ENCODE measurements at regions not wholly inside any gene's neighbourhood (a gene's known extent, or its start where the extent isn't known, plus 50 kb on each side); places are given as distances from the start of the nearest gene placed in this dataset.
"Not testable (repeated sequence)": the region's sequence is repeated elsewhere in the genome, so short reads cannot be mapped to it uniquely, and the experiment has no call there.

DNA sequence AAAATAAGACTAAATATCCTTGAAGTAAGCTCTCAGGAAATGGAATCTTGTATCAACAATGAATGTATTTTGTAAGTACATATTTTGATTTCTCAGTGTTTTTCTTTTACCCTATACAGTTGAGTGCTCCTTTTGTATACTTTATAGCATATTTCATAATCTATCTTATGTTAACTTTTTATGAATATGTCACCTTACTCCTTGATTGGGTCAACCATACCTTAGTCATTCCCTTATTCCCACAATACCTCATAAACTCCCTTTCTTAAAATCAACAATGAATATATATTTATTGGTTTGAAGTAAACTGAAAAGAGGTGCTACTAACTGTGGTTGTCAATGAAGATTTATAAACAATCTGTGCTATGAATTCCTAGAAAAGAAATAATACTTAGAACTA is 686.2 kb downstream of the METTL15 start:
- Mint-ChIP-seq H3K4me3 (no peak overlapping the region), H3K27ac (no peak overlapping the region), H3K4me1 (no peaks in the 10 kb centered on the region), H3K9me3 (peaks cover 8 to 53% (median 18%) of the 10 kb centered on the region in 9 donors), H3K36me3 (peaks cover 0 to 11% (median 0%) of the 10 kb centered on the region in 3 donors), H3K27me3 (no peaks in the 10 kb centered on the region)
- POLR2A ChIA-PET, result no interaction called here
- no peak for DNase-seq
- ATAC-seq, result no peak

DNA sequence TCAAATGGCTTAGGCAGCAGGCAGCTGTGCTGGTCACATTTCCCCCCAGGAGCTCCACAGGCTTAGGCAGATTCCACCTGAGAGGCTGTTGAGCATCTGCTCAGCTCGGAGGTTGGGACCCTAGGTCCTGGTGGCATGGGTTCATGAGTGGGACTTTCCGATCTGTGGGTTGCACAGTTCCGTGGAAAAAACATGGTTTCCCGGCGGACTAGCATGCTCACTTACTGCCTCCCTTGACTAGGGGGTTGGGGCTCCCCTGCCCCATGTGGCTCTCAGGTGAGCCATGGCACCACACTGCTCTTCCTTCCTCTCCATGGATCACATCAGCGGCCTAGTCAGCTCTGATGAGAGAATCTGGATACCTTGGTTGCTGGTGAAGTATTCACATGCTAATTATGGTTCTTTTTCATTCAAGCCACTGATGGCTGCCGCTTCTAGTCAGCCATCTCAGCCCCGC is 685.1 kb downstream of the METTL15 start:
- Mint-ChIP-seq H3K27ac (no peak overlapping the region), H3K4me3 (no peak overlapping the region), H3K27me3 (no peaks in the 10 kb centered on the region), H3K36me3 (peaks cover 0 to 11% (median 0%) of the 10 kb centered on the region in 3 donors), H3K9me3 (peaks cover 8 to 63% (median 20%) of the 10 kb centered on the region in 9 donors), H3K4me1 (no peaks in the 10 kb centered on the region)
- DNase-seq, result peak in 1 of 10 donors; percentile 3
- POLR2A ChIA-PET, result no interaction called here
- no peak for ATAC-seq

GRCh38 chr11:28792856-28793255 is 684.7 kb downstream of the METTL15 start:
- Mint-ChIP-seq H3K4me1 (no peaks in the 10 kb centered on the region), H3K27ac (no peak overlapping the region)

DNA sequence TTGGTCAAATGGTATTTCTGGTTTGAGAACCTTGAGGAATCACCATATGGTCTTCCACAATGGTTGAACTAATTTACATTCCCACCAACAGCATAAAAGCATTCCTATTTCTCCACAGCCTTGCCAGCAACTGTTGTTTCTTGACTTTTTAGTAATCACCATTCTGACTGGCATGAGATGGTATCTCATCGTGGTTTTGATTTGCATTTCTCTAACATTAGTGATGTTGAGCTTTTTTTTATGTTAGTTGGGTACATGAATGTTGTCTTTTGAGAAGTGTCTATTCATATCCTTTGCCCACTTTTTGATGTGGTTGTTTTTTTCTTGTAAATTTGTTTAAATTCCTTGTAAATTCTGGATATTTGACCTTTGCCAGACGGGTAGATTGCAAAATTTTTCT is 679.7 kb downstream of the METTL15 start:
- H3K27me3 Mint-ChIP-seq, H3K4me1 Mint-ChIP-seq, H3K27ac Mint-ChIP-seq, DNase-seq, H3K4me3 Mint-ChIP-seq, ATAC-seq, POLR2A ChIA-PET, H3K36me3 Mint-ChIP-seq: not testable (repeated sequence)
- H3K9me3 Mint-ChIP-seq, result peaks cover 8 to 51% (median 23%) of the 10 kb centered on the region in 9 donors

More at GRCh38 chr11:28792856-28793255, 684.7 kb downstream of the METTL15 start:
- Mint-ChIP-seq H3K4me3 (no peak overlapping the region), H3K27me3 (no peaks in the 10 kb centered on the region), H3K9me3 (peaks cover 8 to 59% (median 21%) of the 10 kb centered on the region in 9 donors), H3K36me3 (peaks cover 0 to 11% (median 0%) of the 10 kb centered on the region in 3 donors)
- no peak for ATAC-seq
- no peak for DNase-seq
- POLR2A ChIA-PET, result no interaction called here

GRCh38 chr11:28777126-28777525 is 668.9 kb downstream of the METTL15 start:
- POLR2A ChIA-PET, result no interaction called here
- no peak for ATAC-seq
- Mint-ChIP-seq H3K4me3 (no peak overlapping the region), H3K36me3 (peaks cover 0 to 12% (median 0%) of the 10 kb centered on the region in 3 donors), H3K27me3 (no peaks in the 10 kb centered on the region), H3K9me3 (peaks cover 7 to 38% (median 22%) of the 10 kb centered on the region in 9 donors), H3K4me1 (no peaks in the 10 kb centered on the region), H3K27ac (no peak overlapping the region)
- DNase-seq, result no peak

- POLR2A ChIA-PET, result no interaction called here
- ATAC-seq, result no peak
- DNase-seq, result no peak
- no peak overlapping the region for H3K4me3 Mint-ChIP-seq
- H3K36me3 Mint-ChIP-seq, result peaks cover 0 to 12% (median 0%) of the 10 kb centered on the region in 3 donors
- no peak overlapping the region for H3K27ac Mint-ChIP-seq
- H3K27me3 Mint-ChIP-seq, result no peaks in the 10 kb centered on the region
- peaks cover 11 to 40% (median 28%) of the 10 kb centered on the region in 9 donors for H3K9me3 Mint-ChIP-seq
- H3K4me1 Mint-ChIP-seq, result no peaks in the 10 kb centered on the region
These were observed 665.4 kb downstream of the METTL15 start for GRCh38 chr11:28773606-28774005.

GRCh38 chr11:28770806-28771205 is 662.6 kb downstream of the METTL15 start:
- Mint-ChIP-seq H3K27me3 (no peaks in the 10 kb centered on the region), H3K9me3 (peaks cover 13 to 48% (median 27%) of the 10 kb centered on the region in 9 donors), H3K4me1 (no peaks in the 10 kb centered on the region), H3K27ac (no peak overlapping the region), H3K36me3 (peaks cover 0 to 12% (median 0%) of the 10 kb centered on the region in 3 donors), H3K4me3 (no peak overlapping the region)
- no peak for ATAC-seq
- DNase-seq, result no peak
- POLR2A ChIA-PET, result no interaction called here

DNA sequence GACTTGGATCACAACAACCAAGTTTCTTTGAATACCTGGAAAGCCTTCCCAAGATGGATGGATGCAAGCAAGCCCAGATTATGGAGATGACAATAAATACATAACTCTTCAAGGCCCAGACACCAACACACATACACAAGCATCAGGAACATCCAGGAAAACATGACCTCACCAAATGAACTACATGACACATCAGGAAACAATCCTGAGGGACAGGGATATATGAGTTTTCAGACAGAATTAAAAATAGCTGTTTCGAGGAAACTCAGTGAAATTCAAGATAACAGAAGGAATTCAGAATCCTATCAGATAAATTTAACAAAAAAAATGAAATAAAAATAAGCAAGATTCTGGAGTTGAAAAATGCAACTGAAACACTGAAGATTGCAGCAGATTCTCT is 659.4 kb downstream of the METTL15 start:
- Mint-ChIP-seq H3K4me3 (no peak overlapping the region), H3K9me3 (peaks cover 12 to 45% (median 23%) of the 10 kb centered on the region in 9 donors), H3K4me1 (no peaks in the 10 kb centered on the region), H3K36me3 (peaks cover 0 to 5% (median 0%) of the 10 kb centered on the region in 3 donors), H3K27ac (no peak overlapping the region), H3K27me3 (peaks cover 0 to 1% (median 0%) of the 10 kb centered on the region in 5 donors)
- ATAC-seq (no peak), DNase-seq (no peak)
- POLR2A ChIA-PET, result no interaction called here

- DNase-seq, result no peak
- H3K9me3 Mint-ChIP-seq, result peaks cover 0 to 36% (median 8%) of the 10 kb centered on the region in 9 donors
- H3K27me3 Mint-ChIP-seq, result peaks cover 0 to 1% (median 0%) of the 10 kb centered on the region in 5 donors
- H3K36me3 Mint-ChIP-seq, result no peaks in the 10 kb centered on the region
- no peaks in the 10 kb centered on the region for H3K4me1 Mint-ChIP-seq
- H3K27ac Mint-ChIP-seq, result no peak overlapping the region
- no peak overlapping the region for H3K4me3 Mint-ChIP-seq
- ATAC-seq, result no peak
- POLR2A ChIA-PET, result no interaction called here
These were observed 655.7 kb downstream of the METTL15 start for GRCh38 chr11:28763876-28764275.

GRCh38 chr11:28763151-28763550 is 655.0 kb downstream of the METTL15 start:
- Mint-ChIP-seq H3K36me3 (no peaks in the 10 kb centered on the region), H3K27ac (no peak overlapping the region), H3K27me3 (peaks cover 0 to 1% (median 0%) of the 10 kb centered on the region in 5 donors), H3K4me1 (no peaks in the 10 kb centered on the region), H3K9me3 (peaks cover 0 to 29% (median 8%) of the 10 kb centered on the region in 9 donors), H3K4me3 (no peak overlapping the region)
- ATAC-seq, result no peak
- POLR2A ChIA-PET, result no interaction called here
- no peak for DNase-seq

DNA sequence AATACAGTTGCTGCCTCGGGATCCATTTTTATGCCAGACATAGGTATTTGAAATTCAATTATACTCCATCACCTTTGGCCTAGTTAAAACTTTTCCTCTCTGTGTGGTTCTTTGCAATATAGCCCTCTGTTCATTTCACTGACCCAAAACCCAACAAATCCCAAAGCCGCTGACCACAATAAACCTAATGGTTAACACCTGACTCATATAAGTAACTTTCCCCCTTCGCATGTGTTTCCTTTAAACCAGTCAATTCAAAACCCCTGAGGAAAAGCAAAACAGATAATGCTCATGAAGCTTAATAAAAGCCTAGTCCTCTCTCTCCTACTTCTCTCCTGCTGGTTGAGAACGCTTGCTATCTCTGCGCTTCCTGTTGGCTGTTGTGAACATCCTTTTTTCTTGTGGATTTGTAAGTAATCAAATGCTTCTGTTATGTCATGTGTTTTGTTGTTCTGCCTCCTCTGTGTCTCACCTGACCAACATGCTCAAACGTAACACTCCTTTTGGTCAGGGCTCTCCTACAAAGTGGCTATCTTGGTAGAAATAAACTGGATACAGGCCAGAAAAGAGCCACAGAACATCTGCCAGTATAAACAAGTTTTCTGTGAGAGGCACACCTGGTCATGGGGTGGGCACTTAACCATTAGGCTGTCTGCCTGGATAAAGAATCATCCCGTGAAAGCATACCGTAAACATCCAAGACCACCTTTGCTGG is 652.6 kb downstream of the METTL15 start:
- Mint-ChIP-seq H3K4me3 (no peak overlapping the region), H3K9me3 (peaks cover 0 to 23% (median 5%) of the 10 kb centered on the region in 9 donors), H3K4me1 (no peaks in the 10 kb centered on the region), H3K27me3 (peaks cover 0 to 1% (median 0%) of the 10 kb centered on the region in 5 donors), H3K36me3 (no peaks in the 10 kb centered on the region), H3K27ac (no peak overlapping the region)
- POLR2A ChIA-PET, result no interaction called here
- DNase-seq, result no peak
- ATAC-seq, result no peak

GRCh38 chr11:28759311-28759710 is 651.1 kb downstream of the METTL15 start:
- no peak overlapping the region for H3K27ac Mint-ChIP-seq
- peaks cover 0 to 18% (median 3%) of the 10 kb centered on the region in 9 donors for H3K9me3 Mint-ChIP-seq
- no peak overlapping the region for H3K4me3 Mint-ChIP-seq
- no peaks in the 10 kb centered on the region for H3K36me3 Mint-ChIP-seq
- POLR2A ChIA-PET, result no interaction called here
- H3K27me3 Mint-ChIP-seq, result peaks cover 0 to 1% (median 0%) of the 10 kb centered on the region in 5 donors
- H3K4me1 Mint-ChIP-seq, result no peaks in the 10 kb centered on the region
- ATAC-seq (no peak), DNase-seq (no peak)

GRCh38 chr11:28757725-28758515 is 649.7 kb downstream of the METTL15 start:
- H3K9me3 Mint-ChIP-seq, result peaks cover 0 to 18% (median 5%) of the 10 kb centered on the region in 9 donors
- no peak overlapping the region for H3K27ac Mint-ChIP-seq
- no peak for DNase-seq
- ATAC-seq, result no peak
- H3K36me3 Mint-ChIP-seq, result no peaks in the 10 kb centered on the region
- no peaks in the 10 kb centered on the region for H3K27me3 Mint-ChIP-seq
- POLR2A ChIA-PET, result no interaction called here
- no peaks in the 10 kb centered on the region for H3K4me1 Mint-ChIP-seq
- H3K4me3 Mint-ChIP-seq, result no peak overlapping the region
